ENCODE measurements at regions not wholly inside any gene's neighbourhood (a gene's known extent, or its start where the extent isn't known, plus 50 kb on each side); places are given as distances from the start of the nearest gene placed in this dataset.

- no peak overlapping the region for H3K4me3 ChIP-seq (ENCODE audit: low read depth, low read length)
- TF ChIP-seq CTCF (IDR thresholded peaks at IDR 0.05; ENCODE audit: borderline replicate concordance, insufficient read depth, low read depth, low read length): no peak
These were observed 267.6 kb downstream of the TMEM167A start for GRCh38 chr5:82809420-82810143.

GRCh38 chr5:82808960-82809359 is 268.2 kb downstream of the TMEM167A start:
- TF ChIP-seq CTCF (IDR thresholded peaks at IDR 0.05; ENCODE audit: borderline replicate concordance, insufficient read depth, low read depth, low read length): no peak
- no peak overlapping the region for H3K4me3 ChIP-seq (ENCODE audit: low read depth, low read length)

- no peak overlapping the region for H3K4me3 ChIP-seq (ENCODE audit: low read depth, low read length)
- no peak for TF ChIP-seq CTCF (IDR thresholded peaks at IDR 0.05; ENCODE audit: borderline replicate concordance, insufficient read depth, low read depth, low read length)
These were observed 270.2 kb downstream of the TMEM167A start for GRCh38 chr5:82807021-82807420.

- TF ChIP-seq CTCF (IDR thresholded peaks at IDR 0.05; ENCODE audit: borderline replicate concordance, insufficient read depth, low read depth, low read length): no peak
- H3K4me3 ChIP-seq (ENCODE audit: low read depth, low read length): no peak overlapping the region
These were observed 270.7 kb downstream of the TMEM167A start for GRCh38 chr5:82806513-82806912.

GRCh38 chr5:82804155-82804690 is 273.0 kb downstream of the TMEM167A start:
- no peak for TF ChIP-seq CTCF (IDR thresholded peaks at IDR 0.05; ENCODE audit: borderline replicate concordance, insufficient read depth, low read depth, low read length)
- H3K4me3 ChIP-seq (ENCODE audit: low read depth, low read length): no peak overlapping the region

- TF ChIP-seq CTCF (IDR thresholded peaks at IDR 0.05; ENCODE audit: borderline replicate concordance, insufficient read depth, low read depth, low read length): no peak
These were observed 274.2 kb downstream of the TMEM167A start for GRCh38 chr5:82802954-82803353.

GRCh38 chr5:82800826-82801225 is 276.4 kb downstream of the TMEM167A start:
- H3K4me3 ChIP-seq (ENCODE audit: low read depth, low read length): no peak overlapping the region
- TF ChIP-seq CTCF (IDR thresholded peaks at IDR 0.05; ENCODE audit: borderline replicate concordance, insufficient read depth, low read depth, low read length): no peak

More at GRCh38 chr5:82802954-82803353, 274.2 kb downstream of the TMEM167A start:
- H3K4me3 ChIP-seq (ENCODE audit: low read depth, low read length): no peak overlapping the region

Measured in GM12875 (cell line).